ENCODE measurements at regions not wholly inside any gene's neighbourhood (a gene's known extent, or its start where the extent isn't known, plus 50 kb on each side); places are given as distances from the start of the nearest gene placed in this dataset.

GRCh38 chr13:83613524-83613923, 268.8 kb downstream of the SLITRK1 start:
- no peaks in the 10 kb centered on the region for H3K36me3 ChIP-seq (replicated peaks in 1 of 2; ENCODE audit: control insufficient read depth in 1 of 2, insufficient read depth in 2 of 2, low read length in 2 of 2)
- H3K9me3 ChIP-seq (replicated peaks in 1 of 2; ENCODE audit: control insufficient read depth in 1 of 2, insufficient read depth in 1 of 2, low read length in 2 of 2), result peaks cover 23 to 29% of the 10 kb centered on the region in 2 donors
- no peaks in the 10 kb centered on the region for H3K4me1 Mint-ChIP-seq
- H3K4me2 ChIP-seq (replicated peaks; ENCODE audit: extremely low read depth, low read length, poor library complexity, severe bottlenecking), result no peak overlapping the region
- WGBS (ENCODE audit: insufficient coverage), result 84% methylated on average over 13 of the region's 16 CpGs
- H3K27ac Mint-ChIP-seq, result no peak overlapping the region
- no peak overlapping the region for H3K27ac ChIP-seq (ENCODE audit: low read depth in 1 of 2, low read length in 2 of 2)
- no peaks in the 10 kb centered on the region for H4K20me1 ChIP-seq (ENCODE audit: insufficient read depth, low read length)
- H3K27me3 Mint-ChIP-seq (ENCODE audit: low read depth in 3 of 3), result no peaks in the 10 kb centered on the region
- no peaks in the 10 kb centered on the region for H3K27me3 ChIP-seq (ENCODE audit: control insufficient read depth in 2 of 2, insufficient read depth in 2 of 2, low read length in 2 of 2)
- no peak overlapping the region for H2AFZ ChIP-seq (ENCODE audit: insufficient read depth, low read depth, low read length, poor library complexity, severe bottlenecking)
- H3K4me3 ChIP-seq (replicated peaks in 1 of 3; ENCODE audit: low read depth in 2 of 3, low read length in 3 of 3), result no peak overlapping the region
- DNase-seq, result no peak
- peaks cover 10 to 27% (median 22%) of the 10 kb centered on the region in 7 donors for H3K9me3 Mint-ChIP-seq
- no peak overlapping the region for H3K9ac ChIP-seq (ENCODE audit: insufficient read depth, low read length, poor library complexity, severe bottlenecking)
- no peaks in the 10 kb centered on the region for H3K36me3 Mint-ChIP-seq
- no peaks in the 10 kb centered on the region for H3K4me1 ChIP-seq (ENCODE audit: control insufficient read depth in 1 of 2, insufficient read depth in 2 of 2, low read length in 2 of 2)
- H3K4me3 Mint-ChIP-seq, result no peak overlapping the region
- intact Hi-C loops (cut with micrococcal nuclease), result no loop called here
- no peaks in the 10 kb centered on the region for H3K79me2 ChIP-seq (ENCODE audit: insufficient read depth, low read length)
- TF ChIP-seq CTCF (IDR thresholded peaks at IDR 0.05), result no peak

GRCh38 chr13:83601539-83601938, 280.7 kb downstream of the SLITRK1 start:
- Histone ChIP-seq H3K27me3 (ENCODE audit: control insufficient read depth in 2 of 2, insufficient read depth in 2 of 2, low read length in 2 of 2) (no peaks in the 10 kb centered on the region), H3K27ac (ENCODE audit: low read depth in 1 of 2, low read length in 2 of 2) (no peak overlapping the region), H3K79me2 (ENCODE audit: insufficient read depth, low read length) (no peaks in the 10 kb centered on the region), H3K4me2 (replicated peaks; ENCODE audit: extremely low read depth, low read length, poor library complexity, severe bottlenecking) (no peak overlapping the region), H3K4me3 (replicated peaks in 1 of 3; ENCODE audit: low read depth in 2 of 3, low read length in 3 of 3) (no peak overlapping the region), H3K4me1 (ENCODE audit: control insufficient read depth in 1 of 2, insufficient read depth in 2 of 2, low read length in 2 of 2) (no peaks in the 10 kb centered on the region), H3K36me3 (replicated peaks in 1 of 2; ENCODE audit: control insufficient read depth in 1 of 2, insufficient read depth in 2 of 2, low read length in 2 of 2) (no peaks in the 10 kb centered on the region), H4K20me1 (ENCODE audit: insufficient read depth, low read length) (no peaks in the 10 kb centered on the region), H3K9ac (ENCODE audit: insufficient read depth, low read length, poor library complexity, severe bottlenecking) (no peak overlapping the region), H3K9me3 (replicated peaks in 1 of 2; ENCODE audit: control insufficient read depth in 1 of 2, insufficient read depth in 1 of 2, low read length in 2 of 2) (peaks cover 0 to 18% of the 10 kb centered on the region in 2 donors), H2AFZ (ENCODE audit: insufficient read depth, low read depth, low read length, poor library complexity, severe bottlenecking) (no peak overlapping the region)
- Mint-ChIP-seq H3K9me3 (peaks cover 0 to 12% (median 5%) of the 10 kb centered on the region in 7 donors), H3K4me1 (no peaks in the 10 kb centered on the region), H3K4me3 (no peak overlapping the region), H3K36me3 (no peaks in the 10 kb centered on the region), H3K27ac (no peak overlapping the region), H3K27me3 (ENCODE audit: low read depth in 3 of 3) (no peaks in the 10 kb centered on the region)
- no CpG with 5 or more reads among the region's 1 CpG for WGBS (ENCODE audit: insufficient coverage)
- intact Hi-C loops (cut with micrococcal nuclease), result no loop called here
- TF ChIP-seq CTCF (IDR thresholded peaks at IDR 0.05), result no peak
- DNase-seq, result no peak

Data from CD14-positive monocyte (primary cell).